GM23248 (cell line): ENCODE measurements at regions not wholly inside any gene's neighbourhood (a gene's known extent, or its start where the extent isn't known, plus 50 kb on each side); places are given as distances from the start of the nearest gene placed in this dataset.

ENCODE experiments used
- EZH2 ChIP-seq: fragments of 200-600 bp; sonication (generic); IDR thresholded peaks from 2 replicates; pipeline ENCODE4 v1.6.1; 2018; ENCODE audit warnings: antibody characterized with exemption, mild to moderate bottlenecking; ENCODE audit not compliant: insufficient read depth, poor library complexity, severe bottlenecking
- EZH2phosphoT487 ChIP-seq: fragments of 200-600 bp; sonication (generic); IDR thresholded peaks from 2 replicates; pipeline ENCODE4 v1.6.1; 2018; ENCODE audit warnings: antibody characterized with exemption, moderate library complexity, mild to moderate bottlenecking, low read depth; ENCODE audit not compliant: insufficient read depth

GRCh38 chr14:53380867-53381225 is 227.7 kb upstream of the DDHD1 start:
- TF ChIP-seq EZH2: no peak
- TF ChIP-seq EZH2phosphoT487: no peak
